GM12878 (cell line): ENCODE measurements at regions not wholly inside any gene's neighbourhood (a gene's known extent, or its start where the extent isn't known, plus 50 kb on each side); places are given as distances from the start of the nearest gene placed in this dataset.

Source experiments
- BACH1 ChIP-seq: fragments of 450-650 bp; IDR thresholded peaks from 2 replicates; pipeline ENCODE4 v1.6.1; 2017; ENCODE audit warnings: mild to moderate bottlenecking, borderline replicate concordance
- CTCF ChIP-seq, 3 experiments: IDR thresholded peaks in 2 of 3; conservative IDR thresholded peaks in 1 of 3; 2 replicates each; pipeline ENCODE4 v1.5.1; 2011; ENCODE audit warnings: low read depth in 3 of 3, low read length in 3 of 3, mild to moderate bottlenecking in 3 of 3, control low read depth in 2 of 3, moderate library complexity in 2 of 3, inconsistent platforms in 1 of 3, mixed read lengths in 1 of 3; ENCODE audit not compliant: control insufficient read depth in 2 of 3, insufficient read depth in 1 of 3; ENCODE audit errors: extremely low read depth in 1 of 3
- GABPA ChIP-seq: IDR thresholded peaks from 2 replicates; pipeline ENCODE4 v1.6.1; 2014; ENCODE audit warnings: antibody characterized with exemption, low read depth, mild to moderate bottlenecking, inconsistent platforms
- NR2F1 ChIP-seq: fragments of 450-650 bp; conservative IDR thresholded peaks from 2 replicates; pipeline ENCODE4 v1.6.1; 2017; ENCODE audit warnings: mild to moderate bottlenecking
- RB1 ChIP-seq: fragments of 450-650 bp; formaldehyde crosslinking; IDR thresholded peaks from 2 replicates; pipeline ENCODE4 v1.6.1; 2017; ENCODE audit warnings: mild to moderate bottlenecking, borderline replicate concordance
- TAF1 ChIP-seq: IDR thresholded peaks from 2 replicates; pipeline ENCODE4 v1.6.1; 2011; ENCODE audit warnings: mild to moderate bottlenecking, low read depth, low read length, borderline replicate concordance

GRCh38 chr11:116046127-116046526 lies 541.9 kb upstream of the CADM1 start:
- TF ChIP-seq CTCF (IDR thresholded peaks at IDR 0.05 in 2 of 3, conservative IDR thresholded peaks at IDR 0.05 in 1 of 3; ENCODE audit: control insufficient read depth in 2 of 3, extremely low read depth in 1 of 3, insufficient read depth in 1 of 3, low read depth in 3 of 3, low read length in 3 of 3) (no peak), BACH1 (no peak), NR2F1 (no peak), GABPA (no peak), RB1 (no peak), TAF1 (no peak)
